ENCODE measurements at regions not wholly inside any gene's neighbourhood (a gene's known extent, or its start where the extent isn't known, plus 50 kb on each side); places are given as distances from the start of the nearest gene placed in this dataset.
"Not testable (repeated sequence)": the region's sequence is repeated elsewhere in the genome, so short reads cannot be mapped to it uniquely, and the experiment has no call there.

GRCh38 chr15:78708713-78709260 lies 67.8 kb upstream of the CHRNB4 start:
- H3K4me3 ChIP-seq (replicated peaks in 1 of 2; ENCODE audit: low read depth in 2 of 2, low read length in 2 of 2) = no peak overlapping the region
- no peak for TF ChIP-seq CTCF (IDR thresholded peaks at IDR 0.05; ENCODE audit: low read depth, low read length)
- DNase-seq (ENCODE audit: low read depth in 2 of 2) = no peak

GRCh38 chr15:78706481-78707235 lies 65.6 kb upstream of the CHRNB4 start:
- not testable (repeated sequence) for H3K4me3 ChIP-seq (replicated peaks in 1 of 2; ENCODE audit: low read depth in 2 of 2, low read length in 2 of 2)
- DNase-seq (ENCODE audit: low read depth in 2 of 2) = peak in 1 of 2 donors; percentile 23

GRCh38 chr15:78703334-78704056 lies 62.5 kb upstream of the CHRNB4 start:
- H3K4me3 ChIP-seq (replicated peaks in 1 of 2; ENCODE audit: low read depth in 2 of 2, low read length in 2 of 2); DNase-seq (ENCODE audit: low read depth in 2 of 2): not testable (repeated sequence)

GRCh38 chr15:78702609-78703333 lies 61.8 kb upstream of the CHRNB4 start:
- DNase-seq (ENCODE audit: low read depth in 2 of 2) = no peak
- TF ChIP-seq CTCF (IDR thresholded peaks at IDR 0.05; ENCODE audit: low read depth, low read length) = no peak
- no peak overlapping the region for H3K4me3 ChIP-seq (replicated peaks in 1 of 2; ENCODE audit: low read depth in 2 of 2, low read length in 2 of 2)

DNA sequence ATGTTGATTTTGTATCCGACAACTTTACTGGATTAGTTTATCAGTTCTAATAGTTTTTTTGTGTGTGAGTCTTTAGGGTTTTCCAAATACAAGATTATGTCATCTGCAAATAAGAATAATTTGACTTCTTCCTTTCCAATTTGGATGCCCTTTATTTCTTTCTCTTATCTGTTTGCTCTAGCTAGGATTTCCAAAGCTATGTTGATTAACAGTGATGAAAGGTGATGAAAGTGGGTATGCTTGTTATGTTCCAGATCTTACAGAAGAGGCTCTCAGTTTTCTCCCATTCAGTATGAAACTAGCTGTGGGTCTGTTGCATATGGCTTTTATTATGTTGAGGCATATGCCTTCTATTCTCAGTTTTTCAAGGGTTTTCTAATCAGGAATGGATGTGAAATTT lies 56.4 kb upstream of the CHRNB4 start:
- TF ChIP-seq CTCF (IDR thresholded peaks at IDR 0.05; ENCODE audit: low read depth, low read length) = no peak
- no peak for DNase-seq (ENCODE audit: low read depth in 2 of 2)
- no peak overlapping the region for H3K4me3 ChIP-seq (replicated peaks in 1 of 2; ENCODE audit: low read depth in 2 of 2, low read length in 2 of 2)

DNA sequence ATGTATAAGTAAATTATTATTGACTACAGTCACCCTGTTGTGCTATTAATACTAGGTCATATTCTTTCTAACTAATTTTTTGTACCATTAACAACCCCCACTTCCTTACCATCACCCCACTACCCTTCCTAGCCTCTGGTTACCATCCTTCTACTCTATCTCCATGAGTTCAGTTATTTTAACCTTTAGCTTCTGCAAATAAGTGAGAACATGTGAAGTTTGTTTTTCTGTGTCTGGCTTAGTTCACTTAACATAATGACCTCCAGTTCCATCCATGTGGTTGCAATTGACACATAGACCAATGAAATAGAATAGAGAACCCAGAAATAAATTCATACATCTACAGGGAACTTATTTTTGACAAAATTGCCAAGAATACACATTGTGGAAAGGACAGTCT lies 55.4 kb upstream of the CHRNB4 start:
- H3K4me3 ChIP-seq (replicated peaks in 1 of 2; ENCODE audit: low read depth in 2 of 2, low read length in 2 of 2) = no peak overlapping the region
- no peak for TF ChIP-seq CTCF (IDR thresholded peaks at IDR 0.05; ENCODE audit: low read depth, low read length)
- DNase-seq (ENCODE audit: low read depth in 2 of 2) = no peak

DNA sequence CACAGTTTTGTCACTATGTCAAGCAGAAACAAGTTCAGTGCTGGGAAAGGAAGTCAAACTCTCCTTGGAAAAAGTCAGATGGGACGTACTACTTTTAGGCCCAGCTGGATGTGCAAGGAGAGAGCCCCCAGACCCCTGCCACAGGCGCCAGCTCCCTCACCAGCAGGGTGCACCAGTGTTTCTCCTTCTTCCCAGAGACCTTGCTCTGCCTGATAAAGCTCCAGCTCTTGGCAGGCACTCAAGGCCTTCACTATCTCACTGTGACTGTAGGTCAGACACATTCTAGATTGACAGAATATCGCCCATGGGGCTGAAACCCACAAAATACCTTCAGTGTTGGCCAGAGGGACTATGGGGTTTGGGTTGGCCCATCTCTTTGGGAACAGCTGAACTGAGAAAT lies 54.8 kb upstream of the CHRNB4 start:
- no peak for DNase-seq (ENCODE audit: low read depth in 2 of 2)
- no peak for TF ChIP-seq CTCF (IDR thresholded peaks at IDR 0.05; ENCODE audit: low read depth, low read length)
- no peak overlapping the region for H3K4me3 ChIP-seq (replicated peaks in 1 of 2; ENCODE audit: low read depth in 2 of 2, low read length in 2 of 2)

Measured in cardiac fibroblast (primary cell).